ENCODE measurements at regions not wholly inside any gene's neighbourhood (a gene's known extent, or its start where the extent isn't known, plus 50 kb on each side); places are given as distances from the start of the nearest gene placed in this dataset.
"Not testable (repeated sequence)": the region's sequence is repeated elsewhere in the genome, so short reads cannot be mapped to it uniquely, and the experiment has no call there.

GRCh38 chr2:130251873-130252620, 53.8 kb upstream of the TUBA3E start:
- in situ Hi-C loops (cut with HindIII; ENCODE audit: low sequenced_read_pairs): no loop called here

- in situ Hi-C loops (cut with HindIII; ENCODE audit: low sequenced_read_pairs): no loop called here
These were observed 53.3 kb upstream of the TUBA3E start for GRCh38 chr2:130251535-130251872.

GRCh38 chr2:130248355-130248754, 50.1 kb upstream of the TUBA3E start:
- in situ Hi-C loops (cut with HindIII; ENCODE audit: low sequenced_read_pairs): not testable (repeated sequence)

Measured in endothelial cell of hepatic sinusoid (primary cell).